NCI-H748 (cell line): ENCODE measurements at regions not wholly inside any gene's neighbourhood (a gene's known extent, or its start where the extent isn't known, plus 50 kb on each side); places are given as distances from the start of the nearest gene placed in this dataset.
"Not testable (repeated sequence)": the region's sequence is repeated elsewhere in the genome, so short reads cannot be mapped to it uniquely, and the experiment has no call there.

ENCODE experiments used
- DNase-seq: peaks from one replicate; lab custom pipeline; 2025; ENCODE audit not compliant: unreplicated experiment; lab: John Stamatoyannopoulos, UW

DNA sequence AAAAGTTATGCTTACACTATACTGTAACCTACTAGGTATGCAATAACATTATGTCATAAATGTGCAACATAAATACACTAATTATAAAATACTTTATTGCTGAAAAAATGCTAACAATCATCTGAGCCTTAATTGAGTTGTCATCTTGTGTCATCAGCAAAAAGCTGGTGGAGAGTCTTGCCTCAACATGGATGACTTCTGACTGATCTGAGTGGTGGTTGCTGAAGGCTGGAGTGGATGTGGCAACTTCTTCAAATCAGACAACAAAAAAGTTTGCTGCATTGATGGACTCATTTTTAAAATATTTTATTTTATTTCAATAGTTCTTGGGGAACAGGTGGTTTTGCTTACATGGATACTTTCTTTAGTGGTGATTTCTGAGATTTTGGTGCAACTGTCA, 93.9 kb upstream of the AMN1 start:
- DNase-seq, result no peak

DNA sequence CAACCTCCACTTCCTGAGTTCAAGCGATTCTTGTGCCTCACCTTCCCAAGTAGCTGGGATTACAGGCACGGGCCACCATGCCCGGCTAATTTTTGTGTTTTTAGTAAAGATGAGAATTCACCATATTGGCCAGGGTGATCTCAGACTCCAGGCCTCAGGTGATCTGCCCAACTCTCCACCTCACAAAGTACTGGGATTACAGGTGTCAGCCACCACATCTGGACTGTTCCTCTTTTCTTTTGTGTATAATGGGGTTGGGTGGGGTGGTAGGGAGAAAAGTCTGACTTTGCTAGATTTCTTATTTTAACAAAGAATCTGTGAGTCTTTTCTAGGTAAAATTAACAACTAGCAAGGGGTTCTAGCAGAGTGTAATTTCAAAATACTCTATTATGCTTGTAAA, 92.7 kb upstream of the AMN1 start:
- DNase-seq, result no peak

DNA sequence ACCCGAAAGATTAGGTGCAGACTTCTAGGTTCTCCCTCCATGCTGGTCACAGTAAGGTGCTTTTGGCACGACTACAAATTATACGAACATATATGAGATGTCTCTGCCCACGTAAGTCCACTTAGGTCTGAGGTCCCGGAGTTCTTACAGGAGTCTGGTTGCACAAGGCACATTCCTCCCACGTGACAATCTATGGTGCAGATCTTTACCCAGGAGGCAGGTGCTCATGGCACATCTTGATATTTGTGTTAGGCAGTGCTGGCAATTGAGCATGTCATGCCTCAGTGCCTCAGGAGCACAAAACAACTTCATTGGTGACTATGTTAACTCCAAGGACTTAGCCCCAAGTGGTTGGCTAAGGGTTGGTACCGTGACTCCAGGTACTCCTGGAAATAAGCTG, 92.0 kb upstream of the AMN1 start:
- no peak for DNase-seq

DNA sequence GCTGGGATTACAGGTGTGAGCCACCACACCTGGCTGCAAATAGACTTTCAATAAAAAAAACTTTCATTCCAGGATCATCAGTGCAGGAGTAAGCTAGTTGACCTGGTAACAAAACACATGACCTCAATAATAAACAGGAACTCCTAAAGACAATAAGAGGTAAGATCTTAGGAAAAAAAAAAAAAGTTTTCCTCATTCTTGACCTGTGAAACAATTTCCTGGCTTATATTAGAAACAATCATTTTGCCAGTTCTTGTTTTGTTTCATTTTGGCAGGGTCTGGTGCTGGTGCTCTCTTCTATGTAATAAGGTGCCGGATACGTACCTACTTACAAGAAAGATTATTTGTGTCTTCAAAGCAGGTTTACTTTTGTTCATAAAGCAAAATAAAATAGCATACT, 90.6 kb upstream of the AMN1 start:
- no peak for DNase-seq

DNA sequence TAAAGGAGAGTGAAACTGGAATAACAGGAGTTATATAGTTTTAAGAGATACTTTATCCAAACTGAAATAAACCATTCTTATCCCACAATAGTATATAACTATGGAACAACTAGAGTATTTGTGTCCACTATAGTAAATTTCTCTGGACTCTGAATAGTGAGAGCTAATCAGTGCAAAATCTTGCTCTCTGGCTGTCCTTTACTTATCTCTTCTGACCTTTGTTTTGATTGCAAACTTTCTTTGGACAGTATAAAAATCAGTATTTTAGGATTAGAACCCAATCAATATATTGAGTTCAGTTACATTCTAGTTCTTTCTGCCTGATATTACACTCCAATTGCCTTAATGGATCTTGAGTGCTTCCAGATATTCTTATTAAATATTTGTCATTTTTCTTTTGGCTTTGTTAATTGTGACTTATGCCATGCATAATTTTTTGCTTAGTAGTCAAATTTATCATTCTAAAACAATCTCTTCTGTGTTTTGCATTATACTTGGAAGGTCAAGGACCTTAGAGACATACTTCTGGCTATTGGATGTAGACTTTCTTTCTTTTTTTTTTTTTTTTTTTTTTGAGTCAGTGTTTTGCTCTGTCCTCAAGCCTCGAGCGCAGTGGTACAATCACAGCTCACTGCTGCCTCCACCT, 89.9 kb upstream of the AMN1 start:
- no peak for DNase-seq

DNA sequence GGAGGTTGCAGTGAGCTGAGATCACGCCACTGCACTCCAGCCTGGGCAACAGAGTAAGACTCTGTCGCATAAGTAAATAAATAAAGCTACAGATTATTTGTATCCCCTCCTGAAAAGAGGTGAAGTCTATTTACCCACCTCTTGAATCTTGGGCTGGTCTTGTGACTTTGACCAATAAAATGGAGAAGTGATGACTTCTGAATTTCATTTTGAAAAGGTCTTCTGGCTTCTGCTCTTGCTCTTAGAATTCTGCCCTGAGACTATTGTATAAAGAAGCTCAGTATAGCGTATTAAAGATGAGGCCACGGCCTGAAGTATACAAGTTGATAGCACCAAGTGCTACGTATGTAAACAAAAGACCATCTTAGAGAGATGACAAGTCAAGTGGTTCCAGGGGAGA, 88.3 kb upstream of the AMN1 start:
- no peak for DNase-seq

DNA sequence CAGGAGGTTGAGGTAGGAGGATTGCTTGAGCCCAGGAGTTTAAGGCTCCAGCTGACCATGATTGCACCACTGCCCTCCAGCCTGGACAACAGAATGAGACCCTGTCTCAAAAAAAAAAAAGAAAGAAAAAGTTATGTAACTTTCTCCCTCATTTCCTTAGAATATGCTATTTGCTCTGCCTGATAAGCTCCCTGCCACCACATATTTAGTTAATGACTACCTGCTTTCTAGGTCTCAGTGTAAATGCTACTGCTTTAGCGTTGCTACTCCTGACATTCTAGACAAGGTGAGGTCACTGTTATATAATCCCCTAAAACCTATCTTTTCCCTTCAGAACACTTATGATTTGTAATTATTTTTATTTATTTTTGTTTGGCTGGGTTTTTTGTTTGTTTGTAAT, 86.3 kb upstream of the AMN1 start:
- DNase-seq, result no peak

DNA sequence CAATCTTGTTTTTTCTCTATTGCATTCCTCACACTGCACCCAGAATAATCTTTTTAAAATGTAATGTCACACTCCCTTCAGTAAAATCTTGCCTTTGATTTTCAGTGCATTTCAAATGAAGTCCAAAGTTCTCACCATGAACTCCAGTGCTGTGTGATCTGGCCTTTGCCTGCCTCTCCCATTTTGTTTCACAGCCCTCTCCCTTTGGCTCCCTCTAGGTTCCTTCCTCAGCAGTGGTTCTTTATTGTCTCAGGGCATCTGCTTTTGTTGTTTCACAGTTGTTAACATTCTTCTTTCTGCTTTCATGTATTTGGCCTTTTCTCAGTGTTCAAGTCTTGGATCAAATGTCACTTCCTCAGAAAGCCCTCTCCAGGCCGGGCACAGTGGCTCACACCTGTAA, 84.5 kb upstream of the AMN1 start:
- no peak for DNase-seq

DNA sequence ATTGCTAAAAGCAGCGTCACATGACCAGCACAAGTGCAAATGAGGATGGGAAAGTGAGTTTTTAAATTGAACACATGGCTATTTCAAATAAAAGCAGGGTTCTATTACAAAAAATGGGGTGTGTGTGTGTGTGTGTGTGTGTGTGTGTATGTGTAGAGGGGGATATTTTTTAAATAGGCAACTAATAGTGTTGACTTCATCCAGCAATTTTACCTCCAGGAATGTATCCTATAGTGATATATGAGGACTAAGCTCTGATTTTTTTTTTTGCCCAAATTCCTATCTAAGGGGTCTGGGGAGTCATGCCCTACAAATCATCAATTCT, 78.9 kb upstream of the AMN1 start:
- no peak for DNase-seq

DNA sequence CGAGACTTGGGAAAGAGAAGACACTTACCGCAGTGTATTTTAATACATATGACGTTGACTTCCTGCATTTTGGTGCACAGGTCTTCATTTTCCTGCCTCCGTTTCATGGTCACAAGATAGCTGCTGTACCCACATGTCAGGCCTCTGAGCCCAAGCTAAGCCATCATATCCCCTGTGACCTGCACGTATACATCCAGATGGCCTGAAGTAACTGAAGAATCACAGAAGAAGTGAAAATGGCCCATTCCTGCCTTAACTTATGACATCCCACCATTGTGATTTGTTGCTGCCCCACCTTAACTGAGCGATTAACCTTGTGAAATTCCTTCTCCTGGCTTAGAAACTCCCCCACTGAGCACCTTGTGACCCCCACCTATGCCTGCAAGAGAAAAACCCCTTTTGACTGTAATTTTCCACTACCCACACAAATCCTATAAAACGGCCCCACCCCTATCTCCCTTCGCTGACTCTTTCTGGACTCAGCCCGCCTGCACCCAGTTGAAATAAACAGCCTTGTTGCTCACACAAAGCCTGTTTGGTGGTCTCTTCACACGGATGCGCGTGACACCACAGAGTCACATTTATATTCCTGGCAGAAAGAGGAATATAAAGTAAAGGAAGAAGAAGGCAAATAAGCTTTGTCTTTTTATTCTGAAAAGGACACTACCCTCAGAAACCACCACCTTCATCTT, 78.4 kb upstream of the AMN1 start:
- DNase-seq, result not testable (repeated sequence)

DNA sequence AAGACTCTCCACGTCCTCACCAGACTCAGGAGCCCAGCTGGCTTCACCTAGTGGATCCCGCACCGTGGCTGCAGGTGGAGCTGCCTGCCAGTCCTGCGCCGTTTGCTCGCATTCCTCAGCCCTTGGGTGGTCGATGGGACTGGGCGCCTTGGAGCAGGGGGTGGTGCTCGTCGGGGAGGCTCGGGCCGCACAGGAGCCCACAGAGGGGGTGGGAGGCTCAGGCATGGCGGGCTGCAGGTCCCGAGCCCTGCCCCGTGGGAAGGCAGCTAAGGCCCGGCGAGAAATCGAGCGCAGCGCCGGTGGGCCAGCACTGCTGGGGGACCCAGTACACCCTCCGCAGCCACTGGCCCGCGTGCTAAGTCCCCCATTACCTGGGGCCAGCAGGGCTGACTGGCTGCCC, 76.9 kb upstream of the AMN1 start:
- not testable (repeated sequence) for DNase-seq

DNA sequence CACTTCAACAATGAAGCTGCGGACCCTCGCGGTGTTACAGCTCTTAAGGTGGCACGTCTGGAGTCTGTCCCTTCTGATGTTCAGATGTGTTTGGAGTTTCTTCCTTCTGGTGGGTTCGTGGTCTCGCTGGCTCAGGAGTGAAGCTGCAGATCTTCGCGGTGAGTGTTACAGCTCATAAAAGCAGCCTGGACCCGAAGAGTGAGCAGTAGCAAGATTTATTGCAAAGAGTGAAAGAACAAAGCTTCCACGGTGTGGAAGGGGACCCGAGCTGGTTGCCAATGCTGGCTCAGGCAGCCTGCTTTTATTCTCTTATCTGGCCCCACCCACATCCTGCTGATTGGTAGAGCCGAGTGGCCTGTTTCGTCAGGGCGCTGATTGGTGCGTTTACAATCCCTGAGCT, 75.9 kb upstream of the AMN1 start:
- not testable (repeated sequence) for DNase-seq

DNA sequence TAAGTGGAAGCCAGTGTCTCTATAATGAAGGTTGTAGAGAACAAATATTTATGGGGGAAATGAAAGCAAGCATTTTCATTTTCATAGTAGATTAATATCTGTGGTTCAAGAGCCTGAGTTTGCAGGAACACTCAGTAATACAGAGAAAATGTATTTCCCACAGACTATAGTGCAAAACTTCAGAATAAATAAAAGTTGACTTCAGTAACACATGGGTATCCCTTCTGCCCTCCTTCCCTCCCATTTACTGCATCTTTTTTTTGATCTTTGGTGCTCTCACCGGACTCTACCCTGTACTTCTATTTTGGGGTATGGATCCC, 75.3 kb upstream of the AMN1 start:
- DNase-seq, result no peak

DNA sequence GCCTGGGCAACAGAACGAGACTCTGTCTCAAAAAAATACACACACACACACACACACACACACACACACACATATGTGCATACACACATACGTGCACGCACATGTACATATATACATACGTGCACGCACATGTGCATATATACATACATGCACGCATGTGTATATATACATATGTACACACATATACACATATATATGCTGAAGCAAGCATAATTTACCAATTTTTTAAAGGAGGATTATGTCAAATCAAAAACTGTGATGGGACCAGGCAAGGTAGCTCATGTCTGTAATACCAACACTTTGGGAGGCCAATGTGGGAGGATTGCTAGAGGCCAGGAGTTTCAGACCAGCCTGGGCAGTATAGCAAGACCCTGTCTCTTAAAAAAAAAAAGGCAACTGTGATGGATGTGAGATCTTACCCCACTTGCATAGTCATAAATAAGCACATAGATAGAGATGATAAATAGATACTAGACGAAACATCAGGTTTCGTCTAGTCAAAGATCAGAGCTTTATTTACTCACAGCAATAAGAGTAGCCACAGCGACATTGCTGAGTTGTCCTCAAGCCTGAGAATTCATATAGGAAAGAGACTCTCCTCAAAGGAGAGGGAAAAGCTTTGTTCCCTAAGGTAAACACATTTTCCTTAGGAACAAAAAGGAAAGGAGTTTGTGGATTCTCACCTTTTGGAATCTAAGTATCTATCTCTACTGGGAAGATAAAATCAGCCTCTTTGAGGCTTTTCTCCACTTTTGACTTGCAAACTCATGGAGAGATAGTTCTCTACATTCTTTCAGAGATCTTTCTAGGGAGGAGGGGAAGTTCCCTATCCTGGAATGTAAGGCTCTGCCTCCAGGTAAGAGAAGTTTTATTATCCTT, 74.7 kb upstream of the AMN1 start:
- DNase-seq, result no peak

DNA sequence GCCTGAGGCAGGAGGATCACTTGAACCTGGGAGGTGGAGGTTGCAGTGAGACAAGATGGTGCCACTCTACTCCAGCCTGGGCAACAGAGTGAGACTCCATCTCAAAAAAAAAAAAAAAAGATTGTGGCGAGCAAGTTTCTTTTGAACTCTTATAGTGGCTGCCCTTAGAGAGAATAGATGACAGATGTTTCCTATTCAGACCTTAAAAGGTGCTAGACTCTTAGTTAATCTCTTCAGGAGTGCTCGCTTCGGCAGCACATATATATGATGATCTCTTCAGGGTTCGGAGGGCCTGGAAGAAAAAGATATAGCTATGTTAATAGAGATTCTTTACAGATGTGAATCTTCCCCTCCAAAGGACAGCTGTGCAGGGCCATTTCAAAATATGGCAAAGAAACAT, 73.1 kb upstream of the AMN1 start:
- no peak for DNase-seq

DNA sequence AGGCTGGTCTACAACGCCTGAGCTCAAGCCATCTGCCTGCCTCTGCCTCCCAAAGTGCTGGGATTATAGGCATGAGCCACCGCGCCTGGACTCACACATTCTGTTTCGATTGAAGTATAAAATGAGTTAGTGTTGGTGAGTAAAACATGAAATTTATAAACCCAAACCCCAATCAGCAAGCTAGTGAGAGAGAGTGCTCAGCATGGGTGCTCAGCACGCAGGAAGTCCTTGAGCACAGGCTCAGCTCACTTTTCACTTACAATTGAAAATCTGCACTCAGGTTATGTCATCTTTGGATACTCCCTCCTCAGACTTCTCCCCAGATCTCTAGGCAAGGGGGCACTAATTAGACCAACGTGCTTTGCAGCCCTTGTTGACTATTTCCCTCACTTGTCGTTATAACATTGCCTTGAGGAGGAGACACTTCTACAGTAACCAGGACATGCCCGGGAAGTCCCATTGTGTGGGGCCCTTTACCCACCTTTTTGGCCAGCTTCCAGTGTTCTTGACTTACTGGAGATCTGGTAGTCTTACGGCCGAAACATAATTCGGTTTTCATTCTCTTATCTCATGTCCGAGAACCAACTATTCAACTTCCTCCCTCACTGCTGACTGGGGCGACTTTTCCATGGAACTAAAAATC, 68.5 kb upstream of the AMN1 start:
- no peak for DNase-seq

DNA sequence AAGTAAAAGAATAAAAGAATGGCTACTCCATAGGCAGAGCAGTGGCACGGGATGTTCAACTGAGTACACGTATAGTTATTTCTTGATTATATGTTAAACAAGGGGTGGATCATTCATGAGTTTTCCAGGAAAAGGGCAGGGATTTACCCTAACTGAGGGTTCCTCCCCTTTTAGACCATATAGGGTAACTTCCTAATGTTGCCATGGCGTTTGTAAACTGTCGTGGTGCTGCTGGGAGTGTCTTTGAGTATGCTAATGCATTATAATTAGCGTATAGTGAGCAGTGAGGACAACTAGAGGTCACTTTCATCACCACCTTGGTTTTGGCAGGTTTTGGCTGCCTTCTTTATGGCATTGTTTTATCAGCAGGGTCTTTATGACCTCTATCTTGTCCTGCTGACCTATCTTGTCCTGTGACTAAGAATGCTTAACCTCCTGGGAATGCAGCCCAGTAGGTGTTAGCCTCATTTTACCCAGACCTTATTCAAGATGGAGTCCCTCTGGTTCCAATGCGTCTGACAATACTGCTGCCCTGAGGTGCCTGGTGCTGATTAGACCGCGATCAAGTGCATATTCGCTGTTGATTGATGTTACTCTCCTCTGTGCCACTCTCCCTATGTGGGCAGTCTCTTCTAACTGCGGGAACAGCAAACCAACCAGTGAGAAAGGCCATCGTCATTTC, 67.6 kb upstream of the AMN1 start:
- no peak for DNase-seq

DNA sequence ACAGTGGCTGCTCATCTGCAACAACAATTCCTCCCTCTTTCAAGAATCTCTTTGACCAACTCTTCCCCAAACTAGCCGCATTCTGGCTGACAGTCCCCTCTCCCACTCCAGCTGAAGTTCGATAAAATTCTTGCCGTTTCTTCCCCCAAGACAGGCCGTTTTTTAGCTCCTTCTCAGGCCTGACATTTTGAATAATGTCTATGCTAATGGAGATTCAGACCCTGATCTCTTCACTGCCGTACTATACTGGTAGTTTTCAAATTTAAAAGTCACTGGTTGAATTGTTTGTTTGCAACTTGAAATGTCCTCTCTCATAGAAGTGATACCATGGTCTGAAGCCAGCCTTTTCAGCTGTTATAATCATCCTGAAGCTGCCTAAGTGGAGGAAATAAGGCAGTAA, 65.9 kb upstream of the AMN1 start:
- no peak for DNase-seq

DNA sequence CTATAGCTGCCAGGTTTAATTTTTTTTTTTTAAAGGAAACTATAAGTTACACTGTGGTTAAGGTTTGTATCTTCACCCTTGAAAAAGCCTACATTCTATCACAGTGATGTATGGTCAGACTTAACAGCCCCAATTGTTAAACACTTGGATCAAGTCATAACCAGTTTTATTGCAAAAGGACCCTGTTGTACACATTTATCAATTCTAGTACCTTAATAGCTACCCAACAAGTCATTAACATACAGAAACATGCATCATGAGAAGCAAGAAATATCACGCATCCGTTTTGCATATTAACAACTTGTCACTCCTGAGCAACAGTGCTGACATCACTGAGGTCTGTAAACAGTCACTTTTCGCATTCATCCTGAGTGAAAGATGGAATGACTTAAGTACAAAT, 62.4 kb upstream of the AMN1 start:
- not testable (repeated sequence) for DNase-seq

DNA sequence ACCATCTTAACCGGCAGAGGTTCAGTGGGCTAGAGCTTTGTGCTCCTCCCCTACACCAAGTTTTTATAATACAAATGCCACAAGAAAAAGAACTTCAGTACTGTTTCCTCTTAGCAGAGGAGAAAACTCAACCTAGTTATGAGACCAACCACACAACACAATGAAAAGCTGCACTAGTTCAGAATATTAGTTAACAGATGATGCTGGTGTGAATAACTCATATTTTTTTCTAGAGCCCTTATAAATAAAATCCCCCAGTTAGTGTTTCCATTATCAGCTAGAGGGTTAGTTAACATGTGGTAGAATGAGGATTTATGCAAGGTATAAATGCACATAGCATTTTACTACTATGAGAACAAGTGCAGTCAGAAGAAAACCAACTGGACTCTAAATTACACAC, 61.9 kb upstream of the AMN1 start:
- DNase-seq, result no peak

DNA sequence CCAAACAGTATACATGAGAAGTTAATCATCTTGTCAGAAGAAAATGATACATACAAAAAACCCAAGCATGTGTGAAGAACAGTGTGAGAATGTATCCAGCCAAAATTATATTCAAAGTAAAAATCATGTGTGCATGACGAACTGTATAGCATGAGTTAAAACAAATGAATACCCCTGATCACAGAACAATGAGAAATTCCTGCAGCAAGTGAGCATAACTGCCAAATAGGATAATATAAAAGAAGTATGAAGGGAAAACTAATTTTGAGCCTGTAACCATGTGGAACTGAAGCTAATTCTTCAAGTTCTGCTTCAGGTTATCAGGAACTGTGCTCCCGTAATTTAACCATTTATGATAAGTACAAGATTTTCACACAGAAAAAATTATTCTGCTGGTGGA, 56.5 kb upstream of the AMN1 start:
- DNase-seq, result no peak
